GM21526 (cell line): ENCODE measurements at regions not wholly inside any gene's neighbourhood (a gene's known extent, or its start where the extent isn't known, plus 50 kb on each side); places are given as distances from the start of the nearest gene placed in this dataset.

Source experiments
- ATAC-seq: cut with Tn5 transposase; IDR thresholded peaks from one replicate; pipeline ENCODE4 v1.9.1; 2021; ENCODE audit warnings: moderate library complexity; ENCODE audit not compliant: unreplicated experiment, low FRiP score

- ATAC-seq: no peak
Measured at GRCh38 chr5:61882901-61883500, 423.0 kb upstream of the KIF2A start.

GRCh38 chr5:61884252-61884855 is 421.7 kb upstream of the KIF2A start:
- ATAC-seq: no peak

- no peak for ATAC-seq
Measured at GRCh38 chr5:61886214-61886613, 419.8 kb upstream of the KIF2A start.

GRCh38 chr5:61887271-61887670 is 418.7 kb upstream of the KIF2A start:
- no peak for ATAC-seq

GRCh38 chr5:61894046-61894445 is 412.0 kb upstream of the KIF2A start:
- no peak for ATAC-seq

- ATAC-seq: no peak
Measured at GRCh38 chr5:61896811-61897210, 409.2 kb upstream of the KIF2A start.

GRCh38 chr5:61897251-61897650 is 408.8 kb upstream of the KIF2A start:
- ATAC-seq: no peak

GRCh38 chr5:61901997-61902396 is 404.0 kb upstream of the KIF2A start:
- ATAC-seq: no peak

GRCh38 chr5:61904730-61905129 is 401.3 kb upstream of the KIF2A start:
- ATAC-seq: no peak

- ATAC-seq: no peak
Measured at GRCh38 chr5:61905613-61906012, 400.4 kb upstream of the KIF2A start.

- ATAC-seq: no peak
Measured at GRCh38 chr5:61906820-61907219, 399.2 kb upstream of the KIF2A start.

- ATAC-seq: no peak
Measured at GRCh38 chr5:61907995-61908394, 398.0 kb upstream of the KIF2A start.

GRCh38 chr5:61910771-61911170 is 395.2 kb upstream of the KIF2A start:
- no peak for ATAC-seq

GRCh38 chr5:61912559-61912958 is 393.4 kb upstream of the KIF2A start:
- ATAC-seq: no peak

- ATAC-seq: no peak
Measured at GRCh38 chr5:61915646-61916045, 390.4 kb upstream of the KIF2A start.

GRCh38 chr5:61916621-61917620 is 389.1 kb upstream of the KIF2A start:
- no peak for ATAC-seq

GRCh38 chr5:61918611-61919010 is 387.4 kb upstream of the KIF2A start:
- ATAC-seq: no peak

- no peak for ATAC-seq
Measured at GRCh38 chr5:61919920-61920319, 386.1 kb upstream of the KIF2A start.

- no peak for ATAC-seq
Measured at GRCh38 chr5:61924251-61924650, 381.8 kb upstream of the KIF2A start.

- no peak for ATAC-seq
Measured at GRCh38 chr5:61926911-61927310, 379.1 kb upstream of the KIF2A start.

GRCh38 chr5:61931236-61931635 is 374.8 kb upstream of the KIF2A start:
- ATAC-seq: no peak
